ENCODE measurements at regions not wholly inside any gene's neighbourhood (a gene's known extent, or its start where the extent isn't known, plus 50 kb on each side); places are given as distances from the start of the nearest gene placed in this dataset.

DNA sequence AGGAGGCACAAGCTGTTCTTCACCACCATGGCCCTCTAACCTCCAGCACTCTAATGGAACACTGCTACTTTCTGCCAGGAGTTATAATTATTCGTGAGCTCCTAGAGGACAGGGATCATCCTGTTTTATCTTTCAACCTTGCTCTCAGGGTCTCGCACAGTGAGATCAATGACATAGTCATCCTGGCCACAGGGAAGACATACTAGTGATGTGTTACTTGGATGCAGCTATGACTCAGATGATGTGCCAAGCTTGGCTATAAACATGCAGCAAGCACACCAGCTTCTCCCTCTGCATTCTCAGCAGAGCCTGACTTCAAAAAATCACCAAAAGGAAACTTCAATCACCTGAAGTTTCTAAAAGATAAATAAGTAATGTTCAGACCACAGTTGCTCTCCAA lies 203.8 kb upstream of the HES1 start:
- no peak overlapping the region for H3K27ac ChIP-seq (ENCODE audit: low read depth)
- DNase-seq (ENCODE audit: extremely low spot score) = no peak
- no peak overlapping the region for H3K4me3 ChIP-seq (ENCODE audit: low read depth, low read length)
- H3K4me1 ChIP-seq (ENCODE audit: insufficient read depth) = peaks cover 1% of the 10 kb centered on the region
- H3K36me3 ChIP-seq (ENCODE audit: insufficient read depth) = no peaks in the 10 kb centered on the region
- WGBS = 91% methylated on average over 2 of the region's 2 CpGs

DNA sequence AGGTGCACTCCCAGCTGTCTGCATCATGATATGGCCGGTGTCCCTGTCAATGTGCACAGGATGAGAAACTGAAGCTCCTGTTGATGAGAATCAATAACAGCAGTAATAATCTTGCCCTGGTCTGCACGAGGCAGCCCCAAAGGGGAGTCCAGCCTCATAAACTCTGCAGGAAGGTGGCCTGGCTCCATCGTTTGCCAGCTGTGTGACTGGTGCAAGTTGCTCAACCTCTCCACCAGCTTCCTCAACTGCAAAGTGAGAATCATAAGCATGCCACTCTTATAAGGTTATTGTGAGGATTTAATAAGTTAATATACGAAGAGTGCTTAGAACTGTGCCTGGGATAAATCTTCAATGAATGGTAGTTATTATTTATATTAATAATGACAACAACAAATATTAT lies 203.4 kb upstream of the HES1 start:
- DNase-seq (ENCODE audit: extremely low spot score) = no peak
- H3K4me3 ChIP-seq (ENCODE audit: low read depth, low read length) = no peak overlapping the region
- WGBS = 82% methylated on average over 4 of the region's 4 CpGs
- peaks cover 1% of the 10 kb centered on the region for H3K4me1 ChIP-seq (ENCODE audit: insufficient read depth)
- H3K27ac ChIP-seq (ENCODE audit: low read depth) = no peak overlapping the region
- H3K36me3 ChIP-seq (ENCODE audit: insufficient read depth) = no peaks in the 10 kb centered on the region

DNA sequence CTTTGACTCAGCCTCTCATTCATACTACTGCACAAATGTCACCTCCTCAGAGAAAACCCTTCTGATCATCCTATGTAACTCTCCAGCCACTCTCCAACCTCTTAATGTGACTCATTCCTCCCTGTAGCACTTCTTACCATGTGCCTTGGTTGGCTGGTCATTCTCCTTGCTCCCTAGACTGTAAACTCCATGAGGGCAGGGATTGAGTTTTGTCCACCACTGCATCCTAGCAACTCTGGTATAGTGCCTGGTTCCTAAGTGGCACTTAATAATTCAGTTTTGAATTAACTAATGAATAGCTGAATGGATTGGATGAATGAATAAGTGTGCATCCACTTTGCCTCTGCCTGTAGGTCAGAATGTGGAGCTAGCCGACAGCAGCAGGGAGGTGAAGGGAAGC lies 202.5 kb upstream of the HES1 start:
- DNase-seq (ENCODE audit: extremely low spot score) = no peak
- no peak overlapping the region for H3K27ac ChIP-seq (ENCODE audit: low read depth)
- no peaks in the 10 kb centered on the region for H3K36me3 ChIP-seq (ENCODE audit: insufficient read depth)
- H3K4me1 ChIP-seq (ENCODE audit: insufficient read depth) = peaks cover 1% of the 10 kb centered on the region
- H3K4me3 ChIP-seq (ENCODE audit: low read depth, low read length) = no peak overlapping the region
- 88% methylated on average over 1 of the region's 1 CpG for WGBS

DNA sequence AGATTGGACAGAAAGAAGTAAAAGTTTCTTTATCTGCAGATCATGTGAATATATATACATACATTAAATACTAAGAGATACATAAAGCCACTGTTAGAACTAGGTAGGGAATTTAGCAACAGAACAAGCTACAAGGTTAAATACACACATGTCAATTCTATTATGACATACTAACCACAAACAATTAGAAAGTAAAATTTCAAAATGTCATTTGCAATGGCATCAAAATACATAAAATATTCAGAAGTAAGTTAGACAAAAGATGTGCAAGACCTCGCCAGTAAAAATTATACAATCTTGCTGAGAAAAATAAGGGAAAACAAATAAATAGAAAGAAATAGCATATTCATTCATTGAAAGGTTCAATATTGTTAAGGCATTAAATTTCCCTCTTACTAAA lies 200.0 kb upstream of the HES1 start:
- WGBS = 87% methylated on average over 1 of the region's 1 CpG
- DNase-seq (ENCODE audit: extremely low spot score) = no peak
- H3K4me3 ChIP-seq (ENCODE audit: low read depth, low read length) = no peak overlapping the region
- H3K4me1 ChIP-seq (ENCODE audit: insufficient read depth) = no peaks in the 10 kb centered on the region
- H3K27ac ChIP-seq (ENCODE audit: low read depth) = no peak overlapping the region
- no peaks in the 10 kb centered on the region for H3K36me3 ChIP-seq (ENCODE audit: insufficient read depth)

DNA sequence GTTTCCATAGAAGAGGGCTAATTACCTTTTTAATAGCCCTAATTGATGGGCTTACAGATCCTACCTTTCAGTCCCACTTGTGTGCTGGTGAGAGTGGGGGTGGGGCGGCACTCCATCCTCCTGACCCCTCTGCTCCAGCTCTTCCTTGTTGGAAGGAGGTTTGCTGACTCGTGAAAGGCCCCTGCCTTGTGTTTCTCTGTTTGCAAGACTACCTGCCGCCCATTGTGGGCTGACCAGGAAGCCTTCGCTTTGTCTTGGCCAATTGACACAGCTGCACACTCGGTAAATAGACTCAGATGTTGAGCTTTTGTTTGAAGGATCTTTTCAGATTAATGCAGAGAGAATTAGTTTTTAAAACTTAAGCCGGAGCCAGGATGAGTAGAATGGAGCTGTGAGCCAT lies 197.3 kb upstream of the HES1 start:
- Histone ChIP-seq H3K4me1 (ENCODE audit: insufficient read depth) (no peaks in the 10 kb centered on the region), H3K4me3 (ENCODE audit: low read depth, low read length) (no peak overlapping the region), H3K27ac (ENCODE audit: low read depth) (no peak overlapping the region), H3K36me3 (ENCODE audit: insufficient read depth) (no peaks in the 10 kb centered on the region)
- 83% methylated on average over 6 of the region's 6 CpGs for WGBS
- DNase-seq (ENCODE audit: extremely low spot score) = no peak

DNA sequence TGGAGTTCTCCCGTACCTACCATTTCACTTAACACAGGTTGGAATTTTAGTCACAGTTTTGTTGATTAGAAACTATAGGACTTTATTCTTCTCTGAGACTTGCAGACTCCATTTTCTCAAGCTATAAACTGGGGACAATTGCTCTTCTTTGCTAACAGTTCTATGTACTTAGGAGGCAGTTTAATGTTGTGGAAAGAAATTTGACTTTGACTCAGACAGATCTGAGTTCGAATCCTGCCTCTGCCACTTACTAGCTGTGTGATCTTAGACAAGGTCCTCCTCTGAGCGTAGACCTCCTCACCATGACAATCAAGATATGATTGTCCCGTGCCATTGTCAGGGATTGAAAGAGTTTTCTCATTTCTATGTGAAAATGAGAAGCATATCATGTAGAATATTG lies 196.4 kb upstream of the HES1 start:
- 95% methylated on average over 4 of the region's 4 CpGs for WGBS
- Histone ChIP-seq H3K36me3 (ENCODE audit: insufficient read depth) (no peaks in the 10 kb centered on the region), H3K4me3 (ENCODE audit: low read depth, low read length) (no peak overlapping the region), H3K4me1 (ENCODE audit: insufficient read depth) (no peaks in the 10 kb centered on the region), H3K27ac (ENCODE audit: low read depth) (no peak overlapping the region)
- DNase-seq (ENCODE audit: extremely low spot score) = no peak

DNA sequence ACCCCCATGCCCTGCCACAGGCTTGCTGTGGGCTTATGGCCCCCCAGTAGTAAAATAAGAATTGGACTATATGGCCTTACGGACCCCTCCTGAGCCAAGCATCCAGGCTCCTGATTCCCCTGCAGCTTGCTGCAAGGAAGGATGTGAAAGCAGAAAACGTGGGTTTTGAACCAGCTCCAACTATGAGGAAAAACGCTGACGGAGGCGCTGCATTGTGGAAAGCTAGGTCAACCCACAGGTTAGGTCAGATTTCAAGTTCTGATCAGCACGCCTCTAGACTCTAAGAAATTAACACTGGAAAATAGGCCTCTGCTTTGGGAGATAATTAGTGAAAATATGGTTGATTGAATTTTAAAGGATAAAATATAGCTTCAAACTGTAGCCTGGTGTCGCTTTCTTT lies 195.4 kb upstream of the HES1 start:
- no peak for DNase-seq (ENCODE audit: extremely low spot score)
- no peaks in the 10 kb centered on the region for H3K4me1 ChIP-seq (ENCODE audit: insufficient read depth)
- H3K4me3 ChIP-seq (ENCODE audit: low read depth, low read length) = no peak overlapping the region
- no peaks in the 10 kb centered on the region for H3K36me3 ChIP-seq (ENCODE audit: insufficient read depth)
- H3K27ac ChIP-seq (ENCODE audit: low read depth) = no peak overlapping the region
- WGBS = 69% methylated on average over 7 of the region's 7 CpGs

DNA sequence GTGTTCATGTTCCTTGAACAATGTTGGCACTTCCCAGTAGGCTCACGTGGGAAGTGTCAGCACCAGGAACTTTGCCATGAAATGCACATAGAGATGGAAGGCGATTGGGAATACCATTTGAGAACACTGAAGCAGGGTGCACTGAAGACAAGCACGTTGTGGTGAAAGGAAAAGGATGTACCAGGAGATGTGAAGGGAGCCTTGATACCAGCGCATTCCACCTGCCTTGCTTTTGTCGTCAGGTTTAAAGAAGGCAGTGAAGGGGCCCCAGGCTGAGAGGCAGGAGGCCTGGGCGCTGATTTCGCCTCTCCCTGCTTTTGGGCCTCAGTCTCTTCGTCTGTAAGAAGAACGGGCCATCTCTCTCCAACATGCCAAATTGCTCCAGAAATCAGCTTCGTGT lies 194.5 kb upstream of the HES1 start:
- 94% methylated on average over 10 of the region's 10 CpGs for WGBS
- Histone ChIP-seq H3K36me3 (ENCODE audit: insufficient read depth) (no peaks in the 10 kb centered on the region), H3K4me3 (ENCODE audit: low read depth, low read length) (no peak overlapping the region), H3K4me1 (ENCODE audit: insufficient read depth) (no peaks in the 10 kb centered on the region), H3K27ac (ENCODE audit: low read depth) (no peak overlapping the region)
- DNase-seq (ENCODE audit: extremely low spot score) = no peak

DNA sequence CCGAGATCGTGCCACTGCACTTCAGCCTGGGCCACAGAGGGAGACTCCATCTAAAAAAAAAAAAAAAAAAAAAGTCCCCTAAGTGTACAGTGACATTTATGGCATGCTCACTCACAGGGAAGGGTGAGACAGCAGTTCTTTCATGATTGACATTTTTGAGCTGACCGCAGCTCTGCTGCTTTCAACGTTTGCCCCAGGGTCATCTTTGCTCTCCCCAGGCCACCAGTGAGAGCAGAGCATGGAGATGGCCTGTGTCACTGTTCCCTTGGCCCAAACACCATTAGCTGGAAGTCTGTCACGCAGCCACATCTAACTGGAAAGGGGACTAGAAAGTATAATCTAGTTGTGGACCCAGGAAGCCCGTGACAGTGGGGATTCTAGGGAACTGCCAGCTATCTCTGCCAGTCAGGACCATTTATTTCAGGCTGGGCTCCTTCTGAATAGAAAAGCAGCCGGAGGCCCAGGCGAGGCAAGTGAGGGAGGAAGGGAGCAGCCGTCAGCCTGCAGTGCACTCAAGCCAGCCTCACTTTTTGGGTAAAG lies 193.4 kb upstream of the HES1 start:
- H3K36me3 ChIP-seq (ENCODE audit: insufficient read depth) = no peaks in the 10 kb centered on the region
- DNase-seq (ENCODE audit: extremely low spot score) = no peak

DNA sequence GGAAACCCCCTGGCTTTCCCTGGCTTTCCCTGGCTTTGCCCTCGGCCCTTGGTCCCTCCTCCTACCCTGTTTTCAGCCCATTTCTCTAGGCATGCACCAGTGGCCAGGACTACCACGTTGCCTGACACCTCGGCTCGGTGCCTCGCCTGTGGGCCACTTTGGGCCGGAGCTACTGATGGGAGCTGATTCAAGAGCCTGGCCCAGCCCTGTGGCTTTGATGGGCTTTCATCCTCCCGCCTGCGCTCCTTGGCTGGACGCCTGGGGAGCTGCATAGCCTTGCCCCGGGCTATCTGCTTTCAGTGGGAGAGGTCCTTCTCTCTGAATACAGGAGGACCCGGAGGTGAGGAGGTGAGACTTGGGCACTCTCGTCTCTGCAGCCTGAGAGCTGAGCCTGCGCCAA lies 192.7 kb upstream of the HES1 start:
- H3K4me1 ChIP-seq (ENCODE audit: insufficient read depth) = no peaks in the 10 kb centered on the region
- no peaks in the 10 kb centered on the region for H3K36me3 ChIP-seq (ENCODE audit: insufficient read depth)
- H3K27ac ChIP-seq (ENCODE audit: low read depth) = no peak overlapping the region
- 73% methylated on average over 13 of the region's 13 CpGs for WGBS
- DNase-seq (ENCODE audit: extremely low spot score) = no peak
- no peak overlapping the region for H3K4me3 ChIP-seq (ENCODE audit: low read depth, low read length)

More for the DNA sequence above, 193.4 kb upstream of the HES1 start:
- H3K27ac ChIP-seq (ENCODE audit: low read depth) = no peak overlapping the region
- H3K4me3 ChIP-seq (ENCODE audit: low read depth, low read length) = no peak overlapping the region
- no peaks in the 10 kb centered on the region for H3K4me1 ChIP-seq (ENCODE audit: insufficient read depth)
- 87% methylated on average over 9 of the region's 9 CpGs for WGBS

DNA sequence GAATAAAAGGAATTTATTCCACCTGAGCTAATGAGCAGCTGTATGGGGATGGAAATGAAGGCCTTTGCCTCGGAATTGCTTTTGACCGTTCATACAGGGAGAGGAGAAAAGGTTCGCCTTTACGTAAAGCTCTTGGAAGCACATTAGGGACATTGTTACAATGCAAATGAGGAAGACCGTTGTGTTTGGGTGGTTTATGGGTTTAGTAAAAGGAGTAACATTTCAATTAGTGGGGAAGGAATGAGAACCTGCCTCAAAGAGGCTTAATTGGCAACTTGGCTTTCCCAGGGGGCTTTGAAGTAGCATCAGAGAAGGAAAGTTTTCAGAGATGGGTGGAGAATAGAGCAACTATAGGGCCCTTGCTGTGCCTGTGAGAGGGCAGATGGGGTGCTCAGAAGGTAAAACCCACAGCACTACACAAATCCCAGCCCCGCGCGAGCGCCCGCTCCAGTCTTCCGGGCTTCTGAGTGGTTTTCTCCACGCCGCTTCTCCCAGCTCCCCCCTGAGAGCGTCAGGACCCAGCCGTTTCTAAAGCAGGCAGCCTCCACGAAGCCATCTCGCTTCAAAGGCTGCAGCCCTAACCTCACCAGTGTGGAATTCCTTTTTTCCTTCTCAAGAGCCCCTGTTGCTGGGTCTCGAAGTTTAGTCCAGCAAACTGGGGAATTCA lies 192.0 kb upstream of the HES1 start:
- Histone ChIP-seq H3K4me3 (ENCODE audit: low read depth, low read length) (no peak overlapping the region), H3K36me3 (ENCODE audit: insufficient read depth) (no peaks in the 10 kb centered on the region), H3K27ac (ENCODE audit: low read depth) (no peak overlapping the region), H3K4me1 (ENCODE audit: insufficient read depth) (no peaks in the 10 kb centered on the region)
- WGBS = 83% methylated on average over 18 of the region's 18 CpGs
- no peak for DNase-seq (ENCODE audit: extremely low spot score)

DNA sequence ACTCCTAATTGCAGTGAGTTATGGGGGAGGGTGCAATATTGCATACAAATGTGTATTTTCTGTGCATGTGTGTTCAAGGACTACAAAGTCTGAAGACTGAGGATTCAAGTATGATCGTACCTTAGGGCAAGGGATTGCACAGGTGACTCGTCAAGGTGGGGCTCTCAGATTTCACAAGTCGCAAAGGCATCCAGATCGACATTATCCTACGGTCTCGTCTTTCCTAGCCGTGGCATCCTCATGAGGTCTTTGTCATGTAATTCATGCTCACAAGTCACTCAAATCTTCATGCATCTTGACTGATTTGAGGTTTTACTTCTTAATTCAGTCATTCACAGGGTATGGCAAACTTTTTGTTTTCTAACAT lies 191.4 kb upstream of the HES1 start:
- Histone ChIP-seq H3K4me1 (ENCODE audit: insufficient read depth) (no peaks in the 10 kb centered on the region), H3K27ac (ENCODE audit: low read depth) (no peak overlapping the region), H3K4me3 (ENCODE audit: low read depth, low read length) (no peak overlapping the region), H3K36me3 (ENCODE audit: insufficient read depth) (no peaks in the 10 kb centered on the region)
- DNase-seq (ENCODE audit: extremely low spot score) = no peak
- WGBS = 73% methylated on average over 7 of the region's 7 CpGs

DNA sequence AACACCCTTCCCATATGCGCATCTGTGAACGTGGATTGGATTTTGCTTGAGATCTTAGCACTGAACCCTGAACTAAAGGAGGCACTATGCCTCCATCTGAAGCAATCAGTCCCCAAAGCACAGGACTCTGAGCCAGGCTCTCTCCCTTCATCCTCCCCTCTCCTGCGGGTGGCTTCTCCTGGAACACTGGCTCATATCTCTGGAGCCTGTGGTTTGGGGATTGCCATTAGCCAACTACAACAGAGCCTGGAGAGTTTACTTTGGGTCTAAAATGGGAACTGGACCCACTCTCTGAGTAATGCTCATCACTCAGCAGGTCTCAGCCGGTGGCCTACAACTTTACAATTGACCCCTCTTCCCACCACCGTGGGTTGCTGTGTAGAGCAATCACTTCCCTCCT lies 190.8 kb upstream of the HES1 start:
- Histone ChIP-seq H3K36me3 (ENCODE audit: insufficient read depth) (no peaks in the 10 kb centered on the region), H3K4me1 (ENCODE audit: insufficient read depth) (no peaks in the 10 kb centered on the region), H3K27ac (ENCODE audit: low read depth) (no peak overlapping the region), H3K4me3 (ENCODE audit: low read depth, low read length) (no peak overlapping the region)
- no peak for DNase-seq (ENCODE audit: extremely low spot score)
- 79% methylated on average over 5 of the region's 5 CpGs for WGBS

DNA sequence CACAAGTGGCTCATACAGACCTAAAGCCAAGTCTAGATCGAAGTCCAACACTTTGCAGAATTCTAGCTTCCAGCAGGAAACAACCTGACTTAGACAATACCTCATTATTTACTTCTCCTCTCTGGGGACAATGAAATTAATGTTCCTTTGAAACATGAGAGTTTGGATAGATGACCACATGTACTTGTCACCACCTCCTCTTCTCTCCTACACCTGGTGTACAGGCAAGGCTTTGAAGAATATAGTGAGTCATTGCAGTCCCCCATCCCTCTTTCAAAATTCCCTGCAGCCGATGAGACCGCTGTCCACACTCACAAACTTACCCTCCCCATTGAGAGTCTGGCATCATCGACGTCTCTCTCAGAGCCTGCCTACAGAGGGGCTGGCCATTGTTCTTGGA lies 189.0 kb upstream of the HES1 start:
- H3K4me1 ChIP-seq (ENCODE audit: insufficient read depth) = peaks cover 2% of the 10 kb centered on the region
- DNase-seq (ENCODE audit: extremely low spot score) = no peak
- no peak overlapping the region for H3K4me3 ChIP-seq (ENCODE audit: low read depth, low read length)
- no peak overlapping the region for H3K27ac ChIP-seq (ENCODE audit: low read depth)
- WGBS = 61% methylated on average over 5 of the region's 5 CpGs
- H3K36me3 ChIP-seq (ENCODE audit: insufficient read depth) = no peaks in the 10 kb centered on the region

DNA sequence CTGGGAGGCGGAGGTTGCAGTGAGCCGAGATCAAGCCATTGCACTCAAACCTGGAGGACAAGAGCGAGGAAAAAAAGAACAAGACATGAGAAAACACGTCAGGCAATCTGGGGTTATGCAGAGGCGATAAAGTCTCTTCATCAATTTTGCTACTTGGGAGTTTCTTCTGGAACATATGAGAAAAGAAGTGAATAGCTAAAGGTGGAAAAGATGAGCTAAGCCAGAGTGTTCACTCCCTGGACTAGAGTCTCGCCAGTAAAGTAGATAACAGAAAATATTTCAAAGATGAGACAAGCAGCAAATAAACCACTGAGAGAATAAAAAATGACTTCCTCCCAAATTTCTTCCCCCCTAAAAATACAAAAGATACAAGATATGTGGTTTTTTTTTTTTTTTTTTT lies 188.4 kb upstream of the HES1 start:
- H3K4me3 ChIP-seq (ENCODE audit: low read depth, low read length) = no peak overlapping the region
- 61% methylated on average over 6 of the region's 6 CpGs for WGBS
- H3K4me1 ChIP-seq (ENCODE audit: insufficient read depth) = peaks cover 2% of the 10 kb centered on the region
- no peaks in the 10 kb centered on the region for H3K36me3 ChIP-seq (ENCODE audit: insufficient read depth)
- no peak overlapping the region for H3K27ac ChIP-seq (ENCODE audit: low read depth)
- DNase-seq (ENCODE audit: extremely low spot score) = no peak
